Fibroblast of mammary gland (primary cell): ENCODE measurements at regions not wholly inside any gene's neighbourhood (a gene's known extent, or its start where the extent isn't known, plus 50 kb on each side); places are given as distances from the start of the nearest gene placed in this dataset.

Experiments
- DNase-seq: peaks from one replicate; pipeline ENCODE4 v3.0.0-alpha.2; 2010; ENCODE audit warnings: low read depth
- H3K4me3 ChIP-seq: 2 replicates; pipeline ENCODE4 v1.5.1; 2011; ENCODE audit warnings: low read depth, mild to moderate bottlenecking, low read length, moderate library complexity; ENCODE audit not compliant: control insufficient read depth
- CTCF ChIP-seq: conservative IDR thresholded peaks from 2 replicates; pipeline ENCODE4 v1.5.1; 2011; ENCODE audit warnings: low read depth, low read length, inconsistent platforms; ENCODE audit not compliant: control insufficient read depth, insufficient read depth

GRCh38 chr6:82298012-82298411 is 50.5 kb upstream of the IBTK start:
- peak; percentile 59 for DNase-seq
- H3K4me3 ChIP-seq: no peak overlapping the region
- no peak for TF ChIP-seq CTCF
